Upper lobe of right lung (tissue), 1 donor: ENCODE measurements at regions not wholly inside any gene's neighbourhood (a gene's known extent, or its start where the extent isn't known, plus 50 kb on each side); places are given as distances from the start of the nearest gene placed in this dataset.

Source experiments
- ATAC-seq: fragments of 200-7000 bp; cut with Tn5 transposase; one replicate; pipeline ENCODE4 v1.9.1; 2020; ENCODE audit warnings: mild to moderate bottlenecking, moderate library complexity
- DNase-seq: peaks from one replicate; pipeline ENCODE4 v3.0.0-alpha.2; 2020
- H3K27ac ChIP-seq: fragments of 200-600 bp; one replicate; pipeline ENCODE4 v1.8.0; 2022
- H3K27me3 ChIP-seq: fragments of 200-600 bp; one replicate; pipeline ENCODE4 v1.8.0; 2022; ENCODE audit warnings: mild to moderate bottlenecking
- H3K36me3 ChIP-seq: fragments of 200-600 bp; one replicate; pipeline ENCODE4 v1.8.0; 2022
- H3K4me1 ChIP-seq: fragments of 200-600 bp; one replicate; pipeline ENCODE4 v1.8.0; 2022
- H3K4me3 ChIP-seq: fragments of 200-600 bp; one replicate; pipeline ENCODE4 v1.8.0; 2022; ENCODE audit warnings: mild to moderate bottlenecking
- H3K9me3 ChIP-seq: fragments of 200-600 bp; one replicate; pipeline ENCODE4 v1.8.0; 2022
- CTCF ChIP-seq: fragments of 200-600 bp; IDR thresholded peaks from one replicate; pipeline ENCODE4 v1.8.0; 2022; ENCODE audit warnings: antibody characterized with exemption
- intact Hi-C: fragments of 100-400 bp; cut with DNase I; formaldehyde crosslinking; loops from one replicate; pipeline ENCODE4 v1.11.0; 2022
- donor health status: DM: no; HTN: yes; CAD: no; lungs with severe emphysema.

- H3K36me3 ChIP-seq: no peaks in the 10 kb centered on the region
- intact Hi-C loops: no loop called here
- H3K27me3 ChIP-seq: peaks cover 24% of the 10 kb centered on the region
- H3K4me3 ChIP-seq: peak overlapping the region; percentile 50
- no peaks in the 10 kb centered on the region for H3K9me3 ChIP-seq
- no peak for ATAC-seq
- peaks cover 25% of the 10 kb centered on the region for H3K4me1 ChIP-seq
- TF ChIP-seq CTCF: no peak
- H3K27ac ChIP-seq: peak overlapping the region; percentile 66
- no peak for DNase-seq
Measured at GRCh38 chr5:88144219-88145001, 124.2 kb downstream of the TMEM161B start.

- DNase-seq: no peak
- Histone ChIP-seq H3K36me3 (no peaks in the 10 kb centered on the region), H3K9me3 (no peaks in the 10 kb centered on the region), H3K4me1 (peaks cover 25% of the 10 kb centered on the region), H3K4me3 (peak overlapping the region; percentile 50), H3K27me3 (peaks cover 28% of the 10 kb centered on the region), H3K27ac (no peak overlapping the region)
- ATAC-seq: no peak
- TF ChIP-seq CTCF: no peak
- intact Hi-C loops: no loop called here
Measured at GRCh38 chr5:88143693-88144218, 124.9 kb downstream of the TMEM161B start.

GRCh38 chr5:88142886-88143692 is 125.6 kb downstream of the TMEM161B start:
- intact Hi-C loops: no loop called here
- peaks cover 28% of the 10 kb centered on the region for H3K27me3 ChIP-seq
- H3K4me1 ChIP-seq: peaks cover 25% of the 10 kb centered on the region
- no peaks in the 10 kb centered on the region for H3K9me3 ChIP-seq
- no peak for DNase-seq
- no peak for TF ChIP-seq CTCF
- no peak overlapping the region for H3K27ac ChIP-seq
- ATAC-seq: no peak
- no peaks in the 10 kb centered on the region for H3K36me3 ChIP-seq
- H3K4me3 ChIP-seq: peak overlapping the region; percentile 50

- H3K36me3 ChIP-seq: no peaks in the 10 kb centered on the region
- ATAC-seq (no peak), DNase-seq (no peak)
- H3K4me1 ChIP-seq: peaks cover 25% of the 10 kb centered on the region
- no peak for TF ChIP-seq CTCF
- intact Hi-C loops: no loop called here
- no peak overlapping the region for H3K27ac ChIP-seq
- peak overlapping the region; percentile 50 for H3K4me3 ChIP-seq
- no peaks in the 10 kb centered on the region for H3K9me3 ChIP-seq
- H3K27me3 ChIP-seq: peaks cover 28% of the 10 kb centered on the region
Measured at GRCh38 chr5:88142636-88142885, 126.1 kb downstream of the TMEM161B start.

- Histone ChIP-seq H3K27me3 (peaks cover 28% of the 10 kb centered on the region), H3K36me3 (no peaks in the 10 kb centered on the region), H3K4me3 (peak overlapping the region; percentile 49), H3K4me1 (peaks cover 23% of the 10 kb centered on the region), H3K27ac (peak overlapping the region; percentile 38), H3K9me3 (no peaks in the 10 kb centered on the region)
- peak; percentile 63 for TF ChIP-seq CTCF
- DNase-seq: peak; percentile 97
- peak; percentile 96 for ATAC-seq
- intact Hi-C loops: no loop called here
Measured at GRCh38 chr5:88140856-88141752, 127.5 kb downstream of the TMEM161B start.
